ENCODE measurements at regions not wholly inside any gene's neighbourhood (a gene's known extent, or its start where the extent isn't known, plus 50 kb on each side); places are given as distances from the start of the nearest gene placed in this dataset.
"Not testable (repeated sequence)": the region's sequence is repeated elsewhere in the genome, so short reads cannot be mapped to it uniquely, and the experiment has no call there.

DNA sequence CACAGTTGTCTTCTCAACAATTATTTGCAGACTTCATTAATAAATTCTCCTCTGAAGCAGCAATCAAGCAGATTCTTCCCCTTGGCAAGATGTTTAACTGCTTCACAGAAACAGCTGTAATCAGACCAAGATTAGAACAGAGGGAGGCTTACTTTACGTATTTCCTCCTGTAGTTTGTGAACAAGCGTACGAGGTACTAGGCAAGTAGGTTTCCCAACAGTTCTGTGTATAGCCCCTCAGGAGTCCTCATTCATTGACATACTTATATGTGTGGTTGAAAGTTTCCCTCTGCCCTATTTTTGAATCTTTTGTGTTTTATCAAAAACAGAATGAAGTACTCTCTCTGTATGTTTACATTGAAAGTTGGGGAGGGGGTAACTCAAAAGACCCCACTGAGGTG is 128.0 kb downstream of the SPATA31D1 start:
- no peak for DNase-seq (ENCODE audit: low read depth)

DNA sequence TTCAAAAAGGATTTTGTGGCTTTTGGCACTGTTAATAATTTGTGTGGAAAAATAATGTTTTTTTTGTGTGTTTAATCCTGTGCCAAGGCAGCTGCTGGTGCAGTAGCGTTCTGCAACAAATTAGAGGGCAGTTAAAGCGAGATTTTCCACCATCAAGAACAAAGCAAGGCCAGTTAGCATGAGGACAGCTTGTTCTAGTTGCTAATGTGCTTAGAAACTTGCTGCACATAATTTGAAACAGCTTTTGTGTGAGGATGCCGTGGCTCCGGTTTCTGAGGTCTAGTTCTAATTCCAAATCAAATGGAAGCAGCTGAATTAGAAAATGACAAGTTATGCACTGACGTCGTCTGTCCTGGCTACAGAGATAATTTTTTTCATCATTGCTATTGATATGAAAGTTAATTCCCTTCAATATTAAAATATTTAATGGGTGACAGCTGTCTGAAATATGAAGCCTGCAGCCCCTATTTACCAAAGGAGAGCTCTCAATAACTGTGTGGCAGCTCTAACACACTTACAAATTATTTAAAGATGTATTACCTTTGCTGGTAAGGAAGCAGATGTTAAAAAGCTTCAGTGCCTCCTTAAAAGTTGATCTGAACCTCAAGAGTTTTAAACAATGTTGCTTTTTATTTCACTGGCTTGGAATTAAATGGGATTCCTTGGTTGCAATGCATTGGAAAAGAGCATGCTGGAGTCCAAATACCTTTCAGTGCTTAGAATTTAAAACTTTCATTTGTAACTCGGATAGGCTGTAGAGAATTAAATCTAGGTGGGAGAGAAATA is 128.6 kb downstream of the SPATA31D1 start:
- no peak for DNase-seq (ENCODE audit: low read depth)

DNA sequence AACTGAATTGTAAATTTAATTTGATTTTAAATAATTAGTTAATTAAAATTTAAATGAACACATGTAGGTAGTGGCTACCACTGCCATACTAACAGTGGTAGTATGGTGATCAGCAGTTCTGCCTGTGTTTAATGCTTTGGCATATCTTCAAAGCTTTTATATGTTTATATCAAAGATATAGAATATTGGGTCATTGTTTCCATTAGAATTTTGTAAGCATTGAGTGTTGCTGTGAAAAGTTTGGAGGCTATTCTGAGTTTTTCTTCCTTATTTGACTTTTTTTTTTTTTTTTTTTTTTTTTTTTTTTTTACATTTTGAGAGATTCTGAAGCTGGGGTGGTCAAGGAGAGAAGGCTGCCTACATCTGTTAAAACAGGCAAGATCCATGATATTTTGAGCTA is 134.2 kb downstream of the SPATA31D1 start:
- no peak for DNase-seq (ENCODE audit: low read depth)

DNA sequence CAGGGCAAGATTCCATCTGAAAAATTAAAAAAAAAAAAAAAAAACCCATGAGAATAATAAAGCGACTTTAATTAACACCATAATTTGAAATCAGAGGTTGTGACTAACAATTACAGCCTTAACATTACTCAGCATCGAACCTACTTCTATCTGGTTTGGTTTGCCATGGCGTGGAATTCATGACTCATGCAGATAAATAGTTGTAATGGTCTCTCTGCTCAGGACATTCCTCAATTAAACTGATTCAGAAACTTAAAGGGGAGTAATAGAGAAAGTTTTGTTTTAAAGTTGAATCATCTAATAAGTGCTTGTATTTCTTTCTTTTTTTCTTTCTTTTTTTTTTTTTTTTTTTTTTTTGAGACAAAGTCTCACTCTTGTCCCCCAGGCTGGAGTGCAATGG is 135.5 kb downstream of the SPATA31D1 start:
- peak; percentile 60 for DNase-seq (ENCODE audit: low read depth)

GRCh38 chr9:82126256-82126655 is 137.7 kb downstream of the SPATA31D1 start:
- DNase-seq (ENCODE audit: low read depth): no peak

- no peak for DNase-seq (ENCODE audit: low read depth)
Measured at GRCh38 chr9:82127465-82127864, 138.9 kb downstream of the SPATA31D1 start.

- no peak for DNase-seq (ENCODE audit: low read depth)
Measured at GRCh38 chr9:82128011-82128696, 139.6 kb downstream of the SPATA31D1 start.

GRCh38 chr9:82129708-82130107 is 141.1 kb downstream of the SPATA31D1 start:
- DNase-seq (ENCODE audit: low read depth): no peak

- DNase-seq (ENCODE audit: low read depth): no peak
Measured at GRCh38 chr9:82130331-82131042, 141.9 kb downstream of the SPATA31D1 start.

- no peak for DNase-seq (ENCODE audit: low read depth)
Measured at GRCh38 chr9:82131072-82131471, 142.5 kb downstream of the SPATA31D1 start.

GRCh38 chr9:82132024-82132423 is 143.5 kb downstream of the SPATA31D1 start:
- DNase-seq (ENCODE audit: low read depth): no peak

DNA sequence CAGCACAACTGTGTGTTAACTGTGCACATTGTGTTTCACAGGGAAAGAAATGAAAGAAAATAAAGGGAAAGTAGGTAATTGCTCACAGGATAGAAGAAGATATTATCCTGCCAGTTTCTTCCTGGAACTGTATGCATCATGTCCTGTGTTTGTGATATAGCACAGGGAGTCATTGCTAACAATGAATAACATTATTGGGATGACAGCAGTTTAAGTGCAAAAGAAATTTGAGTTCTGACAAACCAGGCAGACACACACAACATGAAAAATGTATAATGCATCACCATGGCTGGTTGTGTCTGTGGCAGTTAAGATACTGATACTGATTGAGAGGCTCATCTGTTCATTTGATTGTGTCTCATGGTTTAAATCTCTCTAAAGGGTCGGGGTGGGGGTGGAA is 145.4 kb downstream of the SPATA31D1 start:
- no peak for DNase-seq (ENCODE audit: low read depth)

DNA sequence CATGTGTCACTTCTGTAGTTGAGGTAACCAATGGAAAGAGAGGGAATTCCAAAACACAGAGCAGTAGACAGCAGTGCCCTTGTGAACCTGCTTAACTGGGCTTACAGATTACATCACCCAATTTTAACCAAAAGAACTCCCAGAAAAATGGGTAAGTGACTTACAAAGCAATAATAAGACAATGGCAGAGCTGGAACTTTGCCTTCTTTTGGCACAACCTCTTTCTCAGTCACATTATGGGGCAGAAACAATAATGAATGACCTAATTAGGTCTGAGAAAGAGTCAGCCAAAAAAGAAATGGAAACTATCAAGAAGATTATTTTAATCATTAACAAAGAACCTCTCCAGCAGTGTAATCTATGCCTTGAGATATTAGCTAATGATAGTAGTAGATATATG is 146.5 kb downstream of the SPATA31D1 start:
- DNase-seq (ENCODE audit: low read depth): no peak

DNA sequence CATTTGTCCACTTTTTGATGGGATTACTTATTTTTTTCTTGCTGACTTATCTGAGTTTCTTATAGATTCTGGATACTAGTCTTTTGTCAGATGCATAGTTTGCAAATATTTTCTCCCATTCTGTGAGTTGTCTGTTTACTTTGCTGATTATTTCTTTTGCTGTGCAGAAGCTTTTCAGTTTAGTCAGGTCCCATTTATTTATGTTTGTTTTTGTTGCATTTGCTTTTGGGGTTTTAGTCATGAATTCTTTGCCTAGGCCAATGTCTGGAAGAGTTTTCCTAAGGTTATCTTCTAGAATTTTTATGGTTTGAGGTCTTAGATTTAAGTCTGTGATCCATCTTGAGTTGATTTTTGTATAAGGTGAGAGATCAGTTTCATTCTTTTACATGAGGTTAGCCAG is 149.5 kb downstream of the SPATA31D1 start:
- DNase-seq (ENCODE audit: low read depth): not testable (repeated sequence)

DNA sequence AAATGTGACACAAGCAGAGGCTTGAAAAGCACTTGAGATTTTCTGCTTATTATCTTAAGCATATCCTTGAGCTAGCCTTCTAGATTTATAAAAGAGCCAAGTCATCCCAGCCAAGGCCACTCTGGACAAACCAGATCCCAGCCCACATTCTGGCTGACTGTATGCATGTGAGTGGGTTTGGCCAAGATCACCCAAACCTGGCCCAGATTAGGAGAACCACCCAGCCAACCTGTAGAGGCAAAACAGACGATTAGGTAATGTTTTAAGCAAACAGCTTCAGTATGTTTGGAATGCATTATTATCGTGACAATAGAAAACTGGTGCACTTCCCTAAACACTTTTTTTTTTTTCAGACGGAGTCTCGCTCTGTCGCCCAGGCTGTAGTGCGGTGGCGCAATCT is 151.9 kb downstream of the SPATA31D1 start:
- no peak for DNase-seq (ENCODE audit: low read depth)

DNA sequence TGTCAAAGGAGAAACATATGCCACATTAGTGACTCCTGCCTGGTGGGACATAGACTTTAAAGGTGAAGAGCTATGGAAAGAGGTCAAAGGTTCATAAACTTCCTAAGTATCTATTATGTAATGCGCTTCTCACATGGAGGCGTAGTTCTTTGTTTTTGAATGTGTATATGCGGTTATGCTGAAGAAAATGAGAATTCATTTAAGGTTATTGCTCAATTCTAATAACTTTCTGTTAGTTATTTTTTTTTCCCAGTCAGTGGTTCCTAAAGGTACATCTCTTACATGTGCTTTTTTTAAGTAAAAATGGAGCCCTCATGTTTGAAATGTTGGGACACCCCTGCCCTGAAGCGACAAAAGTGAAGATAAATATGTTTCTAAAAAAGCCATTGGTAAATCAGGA is 156.2 kb downstream of the SPATA31D1 start:
- DNase-seq (ENCODE audit: low read depth): no peak

DNA sequence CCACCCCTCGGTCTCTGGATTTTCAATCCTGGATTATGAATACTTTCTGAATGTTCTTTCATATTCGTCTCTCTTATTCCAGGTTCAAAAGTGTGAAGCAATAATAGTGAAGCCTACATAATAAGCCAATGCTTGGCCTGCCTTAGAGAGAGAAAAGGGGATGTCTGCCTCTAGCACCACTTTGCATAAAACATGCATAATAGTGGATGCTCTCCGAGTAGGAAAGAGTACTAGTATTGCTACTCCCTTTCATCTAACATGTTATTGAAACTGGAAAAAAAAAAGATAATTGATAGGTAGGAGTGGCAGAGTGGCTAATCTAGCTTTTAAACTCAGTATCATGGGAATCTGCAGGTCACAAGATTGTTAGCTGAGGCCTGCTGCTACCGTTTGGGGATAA is 158.1 kb downstream of the SPATA31D1 start:
- no peak for DNase-seq (ENCODE audit: low read depth)

GRCh38 chr9:82147798-82148425 is 159.3 kb downstream of the SPATA31D1 start:
- DNase-seq (ENCODE audit: low read depth): no peak

- no peak for DNase-seq (ENCODE audit: low read depth)
Measured at GRCh38 chr9:82148426-82148810, 159.8 kb downstream of the SPATA31D1 start.

DNA sequence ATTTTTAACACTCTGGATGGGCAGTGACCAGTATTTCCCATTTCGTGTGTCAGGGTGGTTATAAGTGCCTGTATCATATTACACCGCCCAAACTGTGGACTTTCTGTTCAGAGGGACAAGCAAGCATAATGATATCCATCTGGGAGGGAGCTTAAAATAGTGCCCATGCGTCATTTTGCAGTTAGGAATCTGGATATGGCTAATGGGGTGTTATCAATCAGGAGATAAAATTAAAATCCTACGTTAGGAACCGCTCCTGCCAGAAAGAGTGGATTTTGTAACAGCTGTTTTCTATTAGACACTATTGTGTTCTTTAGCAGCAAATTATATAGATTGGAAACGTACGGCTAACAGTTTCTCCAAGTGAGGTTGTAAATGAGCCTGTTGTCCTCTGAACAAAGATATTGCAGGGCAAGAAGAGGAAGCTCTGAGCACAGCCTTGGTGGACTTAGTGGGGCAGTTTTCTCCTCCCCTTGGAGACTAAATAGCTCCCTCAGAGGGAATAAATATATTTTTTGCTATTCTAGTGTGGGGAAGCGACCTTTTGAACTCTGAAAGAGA is 160.4 kb downstream of the SPATA31D1 start:
- DNase-seq (ENCODE audit: low read depth): peak; percentile 44

DNA sequence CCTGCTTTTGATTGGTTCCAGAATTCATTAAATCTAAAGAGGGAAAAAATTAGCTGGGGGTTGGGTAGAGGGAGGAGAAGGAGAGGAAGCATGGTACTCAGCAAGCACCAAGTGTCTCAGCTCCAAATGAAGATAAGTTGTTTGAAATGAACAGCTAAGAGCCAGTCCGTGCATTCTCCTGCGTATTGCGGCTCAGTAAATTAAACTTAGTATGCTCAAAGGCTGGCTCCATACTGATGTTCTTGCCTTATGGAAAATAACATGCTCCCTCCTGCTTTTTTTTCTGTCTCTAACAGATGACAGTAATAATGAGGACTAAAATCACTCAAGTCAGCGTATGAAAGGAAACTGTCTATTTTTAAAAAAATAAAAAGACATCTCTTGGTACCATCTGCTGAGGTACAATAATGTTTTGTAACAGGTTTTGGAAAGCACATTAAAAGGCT is 161.0 kb downstream of the SPATA31D1 start:
- DNase-seq (ENCODE audit: low read depth): no peak

GRCh38 chr9:82152181-82152580 is 163.6 kb downstream of the SPATA31D1 start:
- no peak for DNase-seq (ENCODE audit: low read depth)

All from Daoy (cell line).